MG63 (cell line): ENCODE measurements at regions not wholly inside any gene's neighbourhood (a gene's known extent, or its start where the extent isn't known, plus 50 kb on each side); places are given as distances from the start of the nearest gene placed in this dataset.

Experiments
- DNase-seq: peaks from one replicate; pipeline ENCODE4 v3.0.0-alpha.2; 2020
- H3K27me3 ChIP-seq: fragments of 250-450 bp; sonication (Bioruptor Pico); 2 replicates; pipeline ENCODE4 v1.5.1; 2020; ENCODE audit warnings: mild to moderate bottlenecking, moderate library complexity
- H3K36me3 ChIP-seq: fragments of 250-450 bp; sonication (Bioruptor Pico); 2 replicates; pipeline ENCODE4 v1.5.1; 2020; ENCODE audit warnings: mild to moderate bottlenecking, moderate library complexity
- H3K4me3 ChIP-seq: fragments of 250-450 bp; sonication (Bioruptor Pico); 2 replicates; pipeline ENCODE4 v1.5.1; 2020; ENCODE audit warnings: mild to moderate bottlenecking, moderate library complexity
- H3K9me3 ChIP-seq: fragments of 250-450 bp; sonication (Bioruptor Pico); 2 replicates; pipeline ENCODE4 v1.5.1; 2020; ENCODE audit warnings: mild to moderate bottlenecking, moderate library complexity

- Histone ChIP-seq H3K36me3 (no peaks in the 10 kb centered on the region), H3K9me3 (no peaks in the 10 kb centered on the region), H3K4me3 (no peak overlapping the region), H3K27me3 (no peaks in the 10 kb centered on the region)
- DNase-seq, result no peak
Observed at GRCh38 chr14:39880965-39881364, 448.7 kb upstream of the FBXO33 start.

- DNase-seq, result no peak
- H3K4me3 ChIP-seq, result no peak overlapping the region
- H3K27me3 ChIP-seq, result no peaks in the 10 kb centered on the region
- H3K9me3 ChIP-seq, result no peaks in the 10 kb centered on the region
- H3K36me3 ChIP-seq, result no peaks in the 10 kb centered on the region
Observed at GRCh38 chr14:39880106-39880695, 448.0 kb upstream of the FBXO33 start.

- Histone ChIP-seq H3K27me3 (no peaks in the 10 kb centered on the region), H3K4me3 (no peak overlapping the region), H3K9me3 (no peaks in the 10 kb centered on the region), H3K36me3 (no peaks in the 10 kb centered on the region)
- no peak for DNase-seq
Observed at GRCh38 chr14:39877577-39878190, 445.5 kb upstream of the FBXO33 start.

- Histone ChIP-seq H3K9me3 (no peaks in the 10 kb centered on the region), H3K27me3 (no peaks in the 10 kb centered on the region), H3K4me3 (no peak overlapping the region), H3K36me3 (no peaks in the 10 kb centered on the region)
- DNase-seq, result no peak
Observed at GRCh38 chr14:39876916-39877315, 444.7 kb upstream of the FBXO33 start.

- Histone ChIP-seq H3K27me3 (no peaks in the 10 kb centered on the region), H3K9me3 (no peaks in the 10 kb centered on the region), H3K36me3 (no peaks in the 10 kb centered on the region), H3K4me3 (no peak overlapping the region)
- DNase-seq, result no peak
Observed at GRCh38 chr14:39875028-39875427, 442.8 kb upstream of the FBXO33 start.

- DNase-seq, result no peak
- Histone ChIP-seq H3K4me3 (no peak overlapping the region), H3K27me3 (no peaks in the 10 kb centered on the region), H3K36me3 (no peaks in the 10 kb centered on the region), H3K9me3 (no peaks in the 10 kb centered on the region)
Observed at GRCh38 chr14:39873791-39874190, 441.6 kb upstream of the FBXO33 start.

- H3K27me3 ChIP-seq, result no peaks in the 10 kb centered on the region
- H3K4me3 ChIP-seq, result no peak overlapping the region
- H3K9me3 ChIP-seq, result no peaks in the 10 kb centered on the region
- DNase-seq, result no peak
- no peaks in the 10 kb centered on the region for H3K36me3 ChIP-seq
Observed at GRCh38 chr14:39868949-39869348, 436.7 kb upstream of the FBXO33 start.

GRCh38 chr14:39868251-39868650 lies 436.0 kb upstream of the FBXO33 start:
- no peak for DNase-seq
- no peaks in the 10 kb centered on the region for H3K9me3 ChIP-seq
- H3K27me3 ChIP-seq, result no peaks in the 10 kb centered on the region
- H3K36me3 ChIP-seq, result no peaks in the 10 kb centered on the region
- H3K4me3 ChIP-seq, result no peak overlapping the region

- no peak for DNase-seq
- Histone ChIP-seq H3K4me3 (no peak overlapping the region), H3K27me3 (no peaks in the 10 kb centered on the region), H3K36me3 (no peaks in the 10 kb centered on the region), H3K9me3 (no peaks in the 10 kb centered on the region)
Observed at GRCh38 chr14:39863441-39863840, 431.2 kb upstream of the FBXO33 start.

GRCh38 chr14:39861696-39862095 lies 429.5 kb upstream of the FBXO33 start:
- no peak for DNase-seq
- Histone ChIP-seq H3K4me3 (no peak overlapping the region), H3K27me3 (no peaks in the 10 kb centered on the region), H3K9me3 (no peaks in the 10 kb centered on the region), H3K36me3 (no peaks in the 10 kb centered on the region)

GRCh38 chr14:39861229-39861600 lies 429.0 kb upstream of the FBXO33 start:
- no peak overlapping the region for H3K4me3 ChIP-seq
- no peaks in the 10 kb centered on the region for H3K9me3 ChIP-seq
- no peak for DNase-seq
- H3K36me3 ChIP-seq, result no peaks in the 10 kb centered on the region
- no peaks in the 10 kb centered on the region for H3K27me3 ChIP-seq

- Histone ChIP-seq H3K9me3 (no peaks in the 10 kb centered on the region), H3K36me3 (no peaks in the 10 kb centered on the region), H3K27me3 (no peaks in the 10 kb centered on the region), H3K4me3 (no peak overlapping the region)
- DNase-seq, result no peak
Observed at GRCh38 chr14:39860596-39861228, 428.5 kb upstream of the FBXO33 start.

- Histone ChIP-seq H3K36me3 (no peaks in the 10 kb centered on the region), H3K4me3 (no peak overlapping the region), H3K9me3 (no peaks in the 10 kb centered on the region), H3K27me3 (no peaks in the 10 kb centered on the region)
- DNase-seq, result no peak
Observed at GRCh38 chr14:39859314-39859713, 427.1 kb upstream of the FBXO33 start.

- DNase-seq, result no peak
- H3K36me3 ChIP-seq, result no peaks in the 10 kb centered on the region
- no peaks in the 10 kb centered on the region for H3K27me3 ChIP-seq
- H3K4me3 ChIP-seq, result no peak overlapping the region
- no peaks in the 10 kb centered on the region for H3K9me3 ChIP-seq
Observed at GRCh38 chr14:39857376-39858055, 425.3 kb upstream of the FBXO33 start.

- Histone ChIP-seq H3K36me3 (no peaks in the 10 kb centered on the region), H3K27me3 (no peaks in the 10 kb centered on the region), H3K4me3 (no peak overlapping the region), H3K9me3 (no peaks in the 10 kb centered on the region)
- no peak for DNase-seq
Observed at GRCh38 chr14:39853441-39853840, 421.2 kb upstream of the FBXO33 start.

GRCh38 chr14:39851202-39851601 lies 419.0 kb upstream of the FBXO33 start:
- H3K4me3 ChIP-seq, result no peak overlapping the region
- no peaks in the 10 kb centered on the region for H3K36me3 ChIP-seq
- DNase-seq, result no peak
- no peaks in the 10 kb centered on the region for H3K27me3 ChIP-seq
- no peaks in the 10 kb centered on the region for H3K9me3 ChIP-seq

GRCh38 chr14:39847852-39848251 lies 415.6 kb upstream of the FBXO33 start:
- no peaks in the 10 kb centered on the region for H3K36me3 ChIP-seq
- H3K4me3 ChIP-seq, result no peak overlapping the region
- H3K9me3 ChIP-seq, result no peaks in the 10 kb centered on the region
- DNase-seq, result no peak
- H3K27me3 ChIP-seq, result no peaks in the 10 kb centered on the region

- Histone ChIP-seq H3K9me3 (no peaks in the 10 kb centered on the region), H3K36me3 (no peaks in the 10 kb centered on the region), H3K4me3 (no peak overlapping the region), H3K27me3 (no peaks in the 10 kb centered on the region)
- no peak for DNase-seq
Observed at GRCh38 chr14:39847194-39847593, 415.0 kb upstream of the FBXO33 start.
